ENCODE measurements at regions not wholly inside any gene's neighbourhood (a gene's known extent, or its start where the extent isn't known, plus 50 kb on each side); places are given as distances from the start of the nearest gene placed in this dataset.

DNA sequence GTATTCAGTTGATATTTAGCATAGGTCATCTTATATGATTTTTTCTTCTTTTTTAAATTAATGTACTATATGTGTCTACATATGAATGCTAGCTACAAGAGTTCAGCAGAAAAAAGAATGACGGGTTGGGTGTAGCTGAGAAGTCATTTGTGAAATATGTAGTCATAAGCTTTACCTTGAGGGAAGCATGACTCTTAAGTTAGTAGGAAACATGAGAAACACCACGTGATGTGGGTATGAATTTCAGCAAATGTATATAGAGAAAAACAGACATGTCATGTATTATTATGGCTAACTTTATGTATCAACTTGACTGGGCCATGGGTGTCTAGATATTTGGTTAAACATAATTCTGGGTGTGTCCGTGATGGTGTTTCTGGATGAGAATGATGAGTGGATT is 125.0 kb downstream of the RAP2B start:
- DNase-seq (ENCODE audit: low spot score in 2 of 2), result no peak

DNA sequence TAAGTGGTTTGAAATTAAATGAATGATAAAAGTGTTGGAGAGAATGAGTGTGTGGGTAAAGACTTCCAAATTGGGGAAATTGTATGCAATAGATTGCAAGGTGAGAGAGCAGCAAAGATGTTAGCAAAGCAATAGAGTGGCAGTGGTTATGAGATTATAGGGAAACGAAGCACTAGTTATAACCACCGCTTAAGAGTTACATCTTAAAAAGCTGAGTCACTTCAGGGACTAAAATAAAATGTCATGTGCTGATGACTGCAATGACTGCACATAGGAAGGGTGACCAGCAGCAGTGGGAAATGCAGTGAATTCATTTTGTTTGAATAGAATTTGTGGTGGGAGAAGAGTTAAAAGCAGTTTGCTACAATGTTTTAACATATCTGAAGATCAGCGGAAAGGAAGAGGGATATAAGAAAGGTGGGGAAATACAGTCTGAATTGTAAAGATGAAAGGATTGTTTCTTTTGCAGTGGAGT is 127.3 kb downstream of the RAP2B start:
- TF ChIP-seq, protein P1, sequence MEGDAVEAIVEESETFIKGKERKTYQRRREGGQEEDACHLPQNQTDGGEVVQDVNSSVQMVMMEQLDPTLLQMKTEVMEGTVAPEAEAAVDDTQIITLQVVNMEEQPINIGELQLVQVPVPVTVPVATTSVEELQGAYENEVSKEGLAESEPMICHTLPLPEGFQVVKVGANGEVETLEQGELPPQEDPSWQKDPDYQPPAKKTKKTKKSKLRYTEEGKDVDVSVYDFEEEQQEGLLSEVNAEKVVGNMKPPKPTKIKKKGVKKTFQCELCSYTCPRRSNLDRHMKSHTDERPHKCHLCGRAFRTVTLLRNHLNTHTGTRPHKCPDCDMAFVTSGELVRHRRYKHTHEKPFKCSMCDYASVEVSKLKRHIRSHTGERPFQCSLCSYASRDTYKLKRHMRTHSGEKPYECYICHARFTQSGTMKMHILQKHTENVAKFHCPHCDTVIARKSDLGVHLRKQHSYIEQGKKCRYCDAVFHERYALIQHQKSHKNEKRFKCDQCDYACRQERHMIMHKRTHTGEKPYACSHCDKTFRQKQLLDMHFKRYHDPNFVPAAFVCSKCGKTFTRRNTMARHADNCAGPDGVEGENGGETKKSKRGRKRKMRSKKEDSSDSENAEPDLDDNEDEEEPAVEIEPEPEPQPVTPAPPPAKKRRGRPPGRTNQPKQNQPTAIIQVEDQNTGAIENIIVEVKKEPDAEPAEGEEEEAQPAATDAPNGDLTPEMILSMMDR (IDR thresholded peaks at IDR 0.05), result no peak
- TF ChIP-seq POLR2AphosphoS5 (IDR thresholded peaks at IDR 0.05), result no peak
- TF ChIP-seq EP300 (IDR thresholded peaks at IDR 0.05), result no peak
- TF ChIP-seq POLR2A (IDR thresholded peaks at IDR 0.05), result no peak
- no peak overlapping the region for H3K4me3 ChIP-seq
- DNase-seq (ENCODE audit: low spot score in 2 of 2), result no peak

More for the DNA sequence above, 125.0 kb downstream of the RAP2B start:
- Histone ChIP-seq H3K27ac (no peak overlapping the region), H3K27me3 (no peaks in the 10 kb centered on the region), H3K4me3 (no peak overlapping the region), H3K36me3 (no peaks in the 10 kb centered on the region), H3K9me3 (no peaks in the 10 kb centered on the region), H3K4me1 (peaks cover 41% of the 10 kb centered on the region)
- TF ChIP-seq POLR2A (IDR thresholded peaks at IDR 0.05), result no peak
- WGBS, result 96% methylated on average over 3 of the region's 3 CpGs

DNA sequence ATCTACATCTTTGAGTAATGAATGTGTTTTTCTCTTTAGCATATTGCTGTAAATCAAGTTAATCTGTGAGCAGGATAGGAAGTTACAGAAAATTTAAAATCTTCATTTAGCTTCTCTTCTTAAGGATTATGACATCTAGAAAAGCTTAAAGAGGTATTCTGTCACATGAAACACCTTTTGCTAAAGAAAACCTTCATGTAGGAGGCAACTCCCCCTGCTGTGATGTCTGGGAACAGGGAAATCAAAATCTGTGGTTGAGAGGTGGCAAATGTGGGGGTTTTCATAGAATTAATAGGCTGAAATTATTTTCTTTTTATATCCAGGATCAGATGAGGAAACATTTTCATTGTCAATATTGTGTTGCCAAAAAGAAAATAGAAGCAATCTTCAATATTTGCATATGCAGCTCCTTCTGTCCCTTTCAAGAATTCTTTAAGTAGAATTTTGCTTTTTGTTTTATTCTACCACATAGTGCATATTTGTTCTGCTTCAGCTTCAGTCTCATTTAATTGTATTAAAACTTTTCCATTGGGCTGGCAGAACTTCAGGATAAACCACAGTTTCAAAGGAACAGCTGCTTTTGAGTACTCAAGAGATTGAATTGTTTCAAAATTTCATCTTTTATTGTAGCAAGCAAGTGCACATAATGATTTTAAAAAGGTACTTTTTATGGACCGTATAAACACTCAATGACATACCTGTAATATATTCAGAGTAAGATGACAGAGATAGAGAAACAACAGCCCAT is 128.4 kb downstream of the RAP2B start:
- Histone ChIP-seq H3K4me1 (peaks cover 35% of the 10 kb centered on the region), H3K36me3 (no peaks in the 10 kb centered on the region), H3K9me3 (no peaks in the 10 kb centered on the region), H3K27me3 (no peaks in the 10 kb centered on the region), H3K4me3 (no peak overlapping the region), H3K27ac (peak overlapping the region; percentile 11)
- WGBS, result 27% methylated on average over 1 of the region's 1 CpG
- TF ChIP-seq, protein P1 (IDR thresholded peaks at IDR 0.05), result no peak
- TF ChIP-seq EP300 (IDR thresholded peaks at IDR 0.05) (no peak), POLR2AphosphoS5 (IDR thresholded peaks at IDR 0.05) (no peak)
- DNase-seq (ENCODE audit: low spot score in 2 of 2), result no peak

More for the DNA sequence above, 127.3 kb downstream of the RAP2B start:
- Histone ChIP-seq H3K27me3 (no peaks in the 10 kb centered on the region), H3K9me3 (no peaks in the 10 kb centered on the region), H3K27ac (no peak overlapping the region), H3K4me1 (peaks cover 46% of the 10 kb centered on the region), H3K36me3 (no peaks in the 10 kb centered on the region)
- 70% methylated on average over 3 of the region's 3 CpGs for WGBS

DNA sequence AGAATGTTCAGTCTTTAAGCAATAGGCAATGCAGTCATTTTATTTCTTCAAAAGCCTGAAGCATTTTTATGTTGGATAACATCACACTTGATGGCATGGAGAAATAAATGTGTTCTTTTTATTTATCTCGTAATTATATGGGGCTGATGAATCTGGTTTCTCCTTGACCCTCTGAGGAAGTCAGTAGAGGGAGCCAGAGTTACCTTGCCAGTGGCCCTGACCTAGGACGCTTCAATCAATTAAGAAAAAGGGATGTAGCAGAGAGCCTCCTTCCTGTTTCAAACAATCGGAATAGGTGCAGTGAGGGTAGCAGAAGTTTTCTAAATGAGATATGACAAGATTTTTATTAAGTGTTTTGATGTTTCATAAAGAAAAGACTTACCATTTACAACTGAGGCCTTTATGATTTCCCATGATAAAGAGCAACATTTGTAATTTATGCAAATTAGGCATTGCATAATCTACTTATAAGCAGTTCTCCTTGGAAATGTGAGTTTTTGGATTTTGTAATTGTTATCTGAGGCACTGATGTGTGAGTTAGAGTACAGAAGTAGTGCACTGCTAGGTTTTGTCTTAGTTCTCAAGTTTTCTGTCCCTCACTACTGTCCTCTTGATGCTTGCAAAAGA is 129.1 kb downstream of the RAP2B start:
- DNase-seq (ENCODE audit: low spot score in 2 of 2), result no peak
- Histone ChIP-seq H3K27me3 (no peaks in the 10 kb centered on the region), H3K36me3 (no peaks in the 10 kb centered on the region), H3K9me3 (no peaks in the 10 kb centered on the region), H3K4me3 (no peak overlapping the region), H3K4me1 (peaks cover 28% of the 10 kb centered on the region), H3K27ac (no peak overlapping the region)
- 63% methylated on average over 3 of the region's 3 CpGs for WGBS
- no peak for TF ChIP-seq POLR2AphosphoS5 (IDR thresholded peaks at IDR 0.05)
- no peak for TF ChIP-seq POLR2A (IDR thresholded peaks at IDR 0.05)
- TF ChIP-seq, protein P1 (IDR thresholded peaks at IDR 0.05), result peak in 1 of 2 donors; percentile 12

DNA sequence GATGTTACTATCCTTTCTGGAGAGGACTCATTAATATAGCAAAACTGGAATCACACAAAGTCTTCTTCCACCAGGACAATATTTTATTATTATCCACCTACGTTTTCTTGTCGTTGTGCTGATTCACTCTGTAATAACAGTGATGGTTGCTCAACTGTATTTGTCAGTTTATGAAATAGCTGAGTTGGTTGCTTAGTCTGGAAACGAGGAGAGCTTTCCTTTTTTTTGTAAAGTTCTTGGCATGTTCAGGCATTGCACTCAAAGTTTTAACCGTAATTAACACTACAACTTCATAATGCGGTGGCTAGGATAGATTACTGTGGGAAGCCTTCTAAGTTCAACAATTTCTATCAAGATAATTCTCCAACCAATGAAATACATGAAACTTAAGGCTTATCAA is 131.2 kb downstream of the RAP2B start:
- DNase-seq (ENCODE audit: low spot score in 2 of 2), result no peak
- H3K9me3 ChIP-seq, result no peaks in the 10 kb centered on the region
- 35% methylated on average over 5 of the region's 5 CpGs for WGBS
- no peaks in the 10 kb centered on the region for H3K27me3 ChIP-seq
- H3K4me1 ChIP-seq, result peaks cover 26% of the 10 kb centered on the region
- TF ChIP-seq POLR2A (IDR thresholded peaks at IDR 0.05) (no peak), POLR2AphosphoS5 (IDR thresholded peaks at IDR 0.05) (no peak)
- no peak overlapping the region for H3K4me3 ChIP-seq
- H3K27ac ChIP-seq, result no peak overlapping the region
- H3K36me3 ChIP-seq, result no peaks in the 10 kb centered on the region

DNA sequence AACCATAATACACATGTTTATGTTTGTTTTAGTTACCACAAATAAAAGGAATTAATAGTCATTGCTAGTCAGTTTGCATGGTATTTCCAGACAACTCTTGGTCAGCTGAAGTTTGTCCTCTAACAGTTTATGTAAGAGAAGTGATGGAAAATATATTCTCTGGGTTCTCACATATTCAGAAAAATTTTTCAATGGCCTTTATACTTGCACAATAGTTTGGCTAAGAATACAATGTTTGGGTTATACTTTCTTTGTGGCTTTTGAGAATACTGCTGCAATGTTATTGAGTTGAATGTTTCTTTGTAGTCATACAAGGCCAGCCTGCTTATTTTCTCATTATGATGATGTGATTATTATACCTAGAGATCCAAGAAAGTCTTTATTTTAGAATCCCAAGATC is 133.9 kb downstream of the RAP2B start:
- Histone ChIP-seq H3K36me3 (no peaks in the 10 kb centered on the region), H3K27ac (no peak overlapping the region), H3K4me1 (peaks cover 19% of the 10 kb centered on the region), H3K9me3 (no peaks in the 10 kb centered on the region), H3K27me3 (no peaks in the 10 kb centered on the region), H3K4me3 (no peak overlapping the region)
- TF ChIP-seq POLR2A (IDR thresholded peaks at IDR 0.05) (no peak), EP300 (IDR thresholded peaks at IDR 0.05) (no peak), POLR2AphosphoS5 (IDR thresholded peaks at IDR 0.05) (no peak)
- TF ChIP-seq, protein P1 (IDR thresholded peaks at IDR 0.05), result no peak
- no peak for DNase-seq (ENCODE audit: low spot score in 2 of 2)

Measured in suprapubic skin (tissue), 4 donors.